ENCODE measurements at regions not wholly inside any gene's neighbourhood (a gene's known extent, or its start where the extent isn't known, plus 50 kb on each side); places are given as distances from the start of the nearest gene placed in this dataset.
"Not testable (repeated sequence)": the region's sequence is repeated elsewhere in the genome, so short reads cannot be mapped to it uniquely, and the experiment has no call there.

GRCh38 chr10:64113375-64113774, 592.2 kb downstream of the REEP3 start:
- DNase-seq (ENCODE audit: low read depth, low spot score) = no peak

- no peak for DNase-seq (ENCODE audit: low read depth, low spot score)
These were observed 592.6 kb downstream of the REEP3 start for GRCh38 chr10:64113792-64114191.

GRCh38 chr10:64115471-64115870, 594.3 kb downstream of the REEP3 start:
- DNase-seq (ENCODE audit: low read depth, low spot score) = no peak

- DNase-seq (ENCODE audit: low read depth, low spot score) = no peak
These were observed 594.9 kb downstream of the REEP3 start for GRCh38 chr10:64115908-64116643.

- no peak for DNase-seq (ENCODE audit: low read depth, low spot score)
These were observed 595.5 kb downstream of the REEP3 start for GRCh38 chr10:64116707-64117106.

GRCh38 chr10:64118736-64119135, 597.5 kb downstream of the REEP3 start:
- no peak for DNase-seq (ENCODE audit: low read depth, low spot score)

GRCh38 chr10:64120301-64120980, 599.2 kb downstream of the REEP3 start:
- not testable (repeated sequence) for DNase-seq (ENCODE audit: low read depth, low spot score)

GRCh38 chr10:64130152-64130551, 609.0 kb downstream of the REEP3 start:
- DNase-seq (ENCODE audit: low read depth, low spot score) = no peak

- DNase-seq (ENCODE audit: low read depth, low spot score) = no peak
These were observed 613.5 kb downstream of the REEP3 start for GRCh38 chr10:64134676-64135075.

GRCh38 chr10:64142395-64142794, 621.2 kb downstream of the REEP3 start:
- DNase-seq (ENCODE audit: low read depth, low spot score) = no peak

GRCh38 chr10:64148607-64149006, 627.4 kb downstream of the REEP3 start:
- DNase-seq (ENCODE audit: low read depth, low spot score) = peak; percentile 10

- DNase-seq (ENCODE audit: low read depth, low spot score) = no peak
These were observed 635.0 kb downstream of the REEP3 start for GRCh38 chr10:64156166-64156565.

- DNase-seq (ENCODE audit: low read depth, low spot score) = no peak
These were observed 637.4 kb downstream of the REEP3 start for GRCh38 chr10:64158551-64158950.

GRCh38 chr10:64159910-64160872, 639.0 kb downstream of the REEP3 start:
- DNase-seq (ENCODE audit: low read depth, low spot score) = no peak

- no peak for DNase-seq (ENCODE audit: low read depth, low spot score)
These were observed 649.6 kb downstream of the REEP3 start for GRCh38 chr10:64170791-64171190.

- no peak for DNase-seq (ENCODE audit: low read depth, low spot score)
These were observed 652.6 kb downstream of the REEP3 start for GRCh38 chr10:64173826-64174225.

- no peak for DNase-seq (ENCODE audit: low read depth, low spot score)
These were observed 653.6 kb downstream of the REEP3 start for GRCh38 chr10:64174666-64175255.

GRCh38 chr10:64175271-64175962, 654.2 kb downstream of the REEP3 start:
- no peak for DNase-seq (ENCODE audit: low read depth, low spot score)

- DNase-seq (ENCODE audit: low read depth, low spot score) = no peak
These were observed 661.5 kb downstream of the REEP3 start for GRCh38 chr10:64182671-64183070.

GRCh38 chr10:64191286-64191685, 670.1 kb downstream of the REEP3 start:
- DNase-seq (ENCODE audit: low read depth, low spot score) = no peak
